ENCODE measurements at regions not wholly inside any gene's neighbourhood (a gene's known extent, or its start where the extent isn't known, plus 50 kb on each side); places are given as distances from the start of the nearest gene placed in this dataset.

GRCh38 chr12:92008345-92008744 lies 137.3 kb downstream of the BTG1 start:
- Histone ChIP-seq H3K36me3 (ENCODE audit: control insufficient read depth, insufficient read depth, low read length) (no peaks in the 10 kb centered on the region), H3K4me3 (replicated peaks; ENCODE audit: low read depth, low read length) (no peak overlapping the region), H3K27me3 (replicated peaks; ENCODE audit: control insufficient read depth, insufficient read depth, low read length) (no peaks in the 10 kb centered on the region)
- TF ChIP-seq, protein P1, sequence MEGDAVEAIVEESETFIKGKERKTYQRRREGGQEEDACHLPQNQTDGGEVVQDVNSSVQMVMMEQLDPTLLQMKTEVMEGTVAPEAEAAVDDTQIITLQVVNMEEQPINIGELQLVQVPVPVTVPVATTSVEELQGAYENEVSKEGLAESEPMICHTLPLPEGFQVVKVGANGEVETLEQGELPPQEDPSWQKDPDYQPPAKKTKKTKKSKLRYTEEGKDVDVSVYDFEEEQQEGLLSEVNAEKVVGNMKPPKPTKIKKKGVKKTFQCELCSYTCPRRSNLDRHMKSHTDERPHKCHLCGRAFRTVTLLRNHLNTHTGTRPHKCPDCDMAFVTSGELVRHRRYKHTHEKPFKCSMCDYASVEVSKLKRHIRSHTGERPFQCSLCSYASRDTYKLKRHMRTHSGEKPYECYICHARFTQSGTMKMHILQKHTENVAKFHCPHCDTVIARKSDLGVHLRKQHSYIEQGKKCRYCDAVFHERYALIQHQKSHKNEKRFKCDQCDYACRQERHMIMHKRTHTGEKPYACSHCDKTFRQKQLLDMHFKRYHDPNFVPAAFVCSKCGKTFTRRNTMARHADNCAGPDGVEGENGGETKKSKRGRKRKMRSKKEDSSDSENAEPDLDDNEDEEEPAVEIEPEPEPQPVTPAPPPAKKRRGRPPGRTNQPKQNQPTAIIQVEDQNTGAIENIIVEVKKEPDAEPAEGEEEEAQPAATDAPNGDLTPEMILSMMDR (IDR thresholded peaks at IDR 0.05; ENCODE audit: insufficient read depth, low read length, poor library complexity, severe bottlenecking) = no peak
- no peak for DNase-seq (ENCODE audit: extremely low read depth, insufficient read length)

GRCh38 chr12:92007787-92008186 lies 137.9 kb downstream of the BTG1 start:
- TF ChIP-seq, protein P1 (IDR thresholded peaks at IDR 0.05; ENCODE audit: insufficient read depth, low read length, poor library complexity, severe bottlenecking) = no peak
- Histone ChIP-seq H3K36me3 (ENCODE audit: control insufficient read depth, insufficient read depth, low read length) (no peaks in the 10 kb centered on the region), H3K4me3 (replicated peaks; ENCODE audit: low read depth, low read length) (no peak overlapping the region), H3K27me3 (replicated peaks; ENCODE audit: control insufficient read depth, insufficient read depth, low read length) (no peaks in the 10 kb centered on the region)
- no peak for DNase-seq (ENCODE audit: extremely low read depth, insufficient read length)

DNA sequence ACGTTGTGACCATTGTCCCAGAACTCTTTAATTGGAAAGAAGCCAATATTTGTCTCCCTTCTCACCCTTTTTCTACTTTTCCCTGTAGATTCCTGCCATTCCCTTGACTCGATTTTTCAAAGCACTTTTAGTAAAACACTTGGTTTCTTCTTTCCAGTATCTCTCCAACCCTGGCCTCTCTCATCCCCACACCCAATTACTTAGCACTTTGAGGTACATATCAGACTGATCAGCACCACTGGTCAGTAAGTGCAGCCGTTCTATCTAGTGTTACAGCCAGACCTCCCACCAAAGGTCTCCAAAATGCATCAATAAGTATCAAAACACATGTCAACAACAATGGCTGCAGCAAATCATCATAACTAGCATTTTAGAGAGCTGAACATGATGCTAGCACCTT lies 141.9 kb downstream of the BTG1 start:
- DNase-seq (ENCODE audit: extremely low read depth, insufficient read length) = no peak
- H3K27me3 ChIP-seq (replicated peaks; ENCODE audit: control insufficient read depth, insufficient read depth, low read length) = no peaks in the 10 kb centered on the region
- no peaks in the 10 kb centered on the region for H3K36me3 ChIP-seq (ENCODE audit: control insufficient read depth, insufficient read depth, low read length)
- H3K4me3 ChIP-seq (replicated peaks; ENCODE audit: low read depth, low read length) = no peak overlapping the region
- TF ChIP-seq, protein P1 (IDR thresholded peaks at IDR 0.05; ENCODE audit: insufficient read depth, low read length, poor library complexity, severe bottlenecking) = no peak

GRCh38 chr12:92002673-92003382 lies 142.8 kb downstream of the BTG1 start:
- H3K4me3 ChIP-seq (replicated peaks; ENCODE audit: low read depth, low read length) = no peak overlapping the region
- no peaks in the 10 kb centered on the region for H3K36me3 ChIP-seq (ENCODE audit: control insufficient read depth, insufficient read depth, low read length)
- H3K27me3 ChIP-seq (replicated peaks; ENCODE audit: control insufficient read depth, insufficient read depth, low read length) = no peaks in the 10 kb centered on the region
- TF ChIP-seq, protein P1 (IDR thresholded peaks at IDR 0.05; ENCODE audit: insufficient read depth, low read length, poor library complexity, severe bottlenecking) = no peak
- DNase-seq (ENCODE audit: extremely low read depth, insufficient read length) = no peak

GRCh38 chr12:92002195-92002649 lies 143.4 kb downstream of the BTG1 start:
- Histone ChIP-seq H3K4me3 (replicated peaks; ENCODE audit: low read depth, low read length) (no peak overlapping the region), H3K36me3 (ENCODE audit: control insufficient read depth, insufficient read depth, low read length) (no peaks in the 10 kb centered on the region), H3K27me3 (replicated peaks; ENCODE audit: control insufficient read depth, insufficient read depth, low read length) (no peaks in the 10 kb centered on the region)
- TF ChIP-seq, protein P1 (IDR thresholded peaks at IDR 0.05; ENCODE audit: insufficient read depth, low read length, poor library complexity, severe bottlenecking) = no peak
- no peak for DNase-seq (ENCODE audit: extremely low read depth, insufficient read length)

All from GM06990 (cell line).